NCI-H1930 (cell line): ENCODE measurements at regions not wholly inside any gene's neighbourhood (a gene's known extent, or its start where the extent isn't known, plus 50 kb on each side); places are given as distances from the start of the nearest gene placed in this dataset.
"Not testable (repeated sequence)": the region's sequence is repeated elsewhere in the genome, so short reads cannot be mapped to it uniquely, and the experiment has no call there.

ENCODE experiments used
- DNase-seq, 2 experiments: peaks; one replicate each; lab custom pipeline; 2025; lab: John Stamatoyannopoulos, UW

DNA sequence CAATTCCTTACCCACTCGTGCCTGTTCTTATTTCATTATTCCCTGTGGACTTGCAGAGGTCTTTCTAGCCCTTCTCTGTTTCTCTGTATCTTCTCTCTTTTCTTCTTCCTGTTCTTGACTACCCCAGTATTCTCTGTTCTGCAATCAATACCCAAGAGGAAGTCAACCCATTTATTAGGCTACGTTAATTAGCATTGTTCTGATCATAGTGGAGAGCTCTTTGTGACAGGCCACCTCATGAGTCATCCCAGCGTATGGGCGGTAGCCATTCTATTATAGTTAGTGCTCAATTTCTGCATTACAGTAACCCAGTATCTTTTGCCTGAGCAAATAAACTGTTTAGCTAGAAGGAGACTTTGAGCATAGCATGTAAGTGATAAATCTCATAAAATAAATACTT lies 259.5 kb upstream of the GRM7 start:
- no peak for DNase-seq

DNA sequence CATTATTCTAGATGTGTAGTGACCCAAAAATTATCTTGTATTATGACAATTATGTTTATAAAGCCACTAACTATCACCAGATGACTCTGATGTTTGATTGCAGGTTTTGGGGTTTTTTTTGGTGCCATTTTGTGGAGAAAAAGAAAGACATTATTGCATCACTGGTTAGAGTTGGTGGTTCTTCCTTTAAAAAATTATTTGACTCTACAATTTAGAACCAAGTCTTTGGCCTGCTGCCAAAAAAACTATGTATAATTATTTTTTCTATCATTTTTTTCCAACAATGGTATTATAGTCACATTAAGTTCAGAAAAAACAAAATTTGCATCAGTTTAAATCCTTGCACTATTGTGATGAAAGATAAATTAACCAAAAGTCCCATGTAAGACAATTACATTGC lies 258.6 kb upstream of the GRM7 start:
- DNase-seq = no peak

DNA sequence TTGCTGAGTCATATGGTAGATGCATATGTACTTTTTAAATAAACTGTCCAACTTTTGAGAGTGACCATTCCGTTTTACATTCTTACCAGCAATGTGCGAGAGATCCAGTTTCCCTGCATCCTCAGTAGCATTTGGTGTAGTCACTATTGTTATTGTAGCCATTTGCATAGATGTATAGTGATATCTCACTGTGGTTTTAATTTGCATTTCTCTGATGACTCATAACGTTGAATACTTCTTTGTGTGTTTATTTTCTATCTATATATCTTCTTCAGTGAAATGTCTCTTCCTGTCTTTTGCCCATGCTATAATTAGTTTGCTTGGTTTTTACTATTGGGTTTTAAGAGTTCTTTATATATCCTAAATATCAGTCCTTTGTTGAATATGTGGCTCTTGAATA lies 255.7 kb upstream of the GRM7 start:
- DNase-seq = no peak

DNA sequence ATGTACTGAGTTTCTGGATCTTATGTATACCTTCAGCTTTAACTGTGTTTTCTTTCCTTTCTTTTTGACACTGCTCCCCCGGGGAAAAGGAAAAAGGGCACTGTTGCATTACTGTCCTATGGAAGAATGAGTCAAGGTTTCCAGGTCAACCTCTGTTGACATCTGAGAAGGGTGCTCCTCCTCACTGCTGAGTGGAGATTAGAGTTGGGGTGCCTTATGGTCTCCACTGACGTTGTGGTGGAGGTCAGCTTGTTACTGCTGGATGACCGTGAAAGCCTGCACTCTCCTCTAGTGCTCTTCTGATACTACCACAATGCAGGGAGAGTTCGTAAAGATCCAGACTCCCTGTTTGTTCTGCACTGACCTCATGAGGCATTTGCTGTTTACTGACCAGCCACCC lies 252.1 kb upstream of the GRM7 start:
- DNase-seq = no peak

DNA sequence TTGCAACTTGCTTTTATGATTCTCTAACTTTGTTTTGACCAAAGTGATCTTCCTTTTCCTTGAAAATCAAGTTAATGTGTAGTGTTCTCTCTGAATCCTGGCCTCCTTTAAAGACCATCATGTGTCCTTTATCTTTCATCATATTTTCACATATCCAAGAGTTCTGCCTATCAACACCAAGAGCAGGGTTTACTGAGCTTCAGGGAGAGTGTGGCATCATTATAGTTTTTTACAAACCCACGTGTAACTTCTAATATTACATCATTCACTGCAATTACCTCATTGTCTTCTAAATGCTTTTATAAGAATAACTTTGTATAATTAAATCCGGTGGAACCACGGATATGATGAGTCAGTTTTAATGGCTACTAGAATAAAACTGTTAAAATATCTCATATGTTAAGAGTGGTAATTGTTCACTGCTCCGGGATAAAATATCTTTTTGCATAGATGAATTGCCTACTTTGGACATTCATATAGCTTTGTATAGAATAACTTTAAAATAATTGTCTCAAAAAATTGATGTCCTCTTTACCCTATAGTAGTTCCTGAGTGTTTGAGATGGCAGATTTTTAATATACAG lies 248.8 kb upstream of the GRM7 start:
- DNase-seq = no peak

DNA sequence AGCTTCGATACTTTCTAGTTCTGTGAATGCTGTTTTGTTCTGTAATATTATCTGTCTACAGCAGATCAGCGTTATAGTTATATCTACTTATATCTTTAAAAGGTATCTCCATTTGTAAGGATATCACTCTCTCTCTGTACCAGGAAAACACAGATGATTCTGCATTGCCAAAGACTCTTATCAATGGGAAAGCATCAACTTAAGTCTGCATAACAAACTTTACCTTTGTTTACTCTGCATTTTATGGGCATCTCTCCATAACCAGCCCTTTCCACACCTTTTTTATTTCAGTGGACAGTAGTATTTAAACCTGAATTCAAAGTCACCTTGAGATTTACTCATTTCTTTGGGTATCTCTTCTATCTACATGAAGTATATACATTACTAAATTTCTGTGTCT lies 238.7 kb upstream of the GRM7 start:
- no peak for DNase-seq

DNA sequence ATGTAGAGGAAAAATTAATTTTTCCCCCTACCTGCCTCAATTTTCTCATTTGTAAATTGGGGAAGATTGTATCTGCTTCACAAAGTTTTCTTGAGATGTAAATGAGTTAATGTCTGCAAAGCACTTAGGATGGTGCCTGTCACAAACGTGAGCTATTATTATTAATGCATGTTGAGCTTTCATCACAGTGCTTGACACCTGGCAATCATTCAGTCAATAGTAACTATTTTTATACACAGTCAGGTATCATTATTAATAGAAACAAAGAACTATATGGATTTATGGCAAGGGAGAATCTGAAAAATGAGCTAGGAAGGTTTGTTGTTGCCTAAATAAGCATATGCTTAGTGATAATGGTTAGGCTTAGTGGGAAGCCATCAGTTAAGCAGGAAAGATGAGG lies 238.2 kb upstream of the GRM7 start:
- DNase-seq = no peak

DNA sequence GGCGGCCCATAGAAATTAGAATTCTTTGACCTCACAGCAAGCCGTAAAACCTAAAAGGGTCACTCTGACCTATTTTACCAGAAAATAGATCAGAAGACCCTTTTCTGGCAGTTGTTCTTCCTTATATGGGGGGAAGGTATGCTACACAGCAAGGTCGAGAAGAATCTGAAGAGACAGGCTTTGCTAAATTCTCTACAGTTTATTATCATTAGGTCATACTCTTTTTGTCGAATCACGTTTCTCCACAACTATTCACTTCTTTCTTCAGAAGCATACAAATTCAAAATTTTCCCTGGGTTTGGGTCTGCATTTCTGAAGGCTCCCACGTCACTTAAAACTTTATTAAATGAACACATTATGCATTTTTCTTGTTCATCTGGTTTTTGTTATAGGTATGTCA lies 229.5 kb upstream of the GRM7 start:
- no peak for DNase-seq

DNA sequence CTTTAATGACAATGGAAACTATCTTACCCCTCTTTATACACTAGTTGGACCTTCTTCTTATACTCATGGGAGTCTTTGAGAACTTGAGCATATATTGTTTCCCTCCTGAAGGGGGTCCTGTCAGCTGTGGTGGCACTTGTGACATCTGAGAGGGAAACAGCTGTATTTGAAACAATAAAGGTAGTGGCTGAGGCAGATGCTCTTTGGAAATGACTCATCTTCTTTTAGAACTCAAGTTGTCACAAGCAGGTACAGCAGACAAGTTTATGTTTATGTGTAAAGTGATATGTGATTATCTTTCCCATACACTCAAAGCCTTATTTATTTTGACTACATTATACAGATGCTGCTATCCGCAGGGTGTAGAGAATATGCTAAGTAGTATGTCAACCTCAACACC lies 220.0 kb upstream of the GRM7 start:
- DNase-seq = no peak

DNA sequence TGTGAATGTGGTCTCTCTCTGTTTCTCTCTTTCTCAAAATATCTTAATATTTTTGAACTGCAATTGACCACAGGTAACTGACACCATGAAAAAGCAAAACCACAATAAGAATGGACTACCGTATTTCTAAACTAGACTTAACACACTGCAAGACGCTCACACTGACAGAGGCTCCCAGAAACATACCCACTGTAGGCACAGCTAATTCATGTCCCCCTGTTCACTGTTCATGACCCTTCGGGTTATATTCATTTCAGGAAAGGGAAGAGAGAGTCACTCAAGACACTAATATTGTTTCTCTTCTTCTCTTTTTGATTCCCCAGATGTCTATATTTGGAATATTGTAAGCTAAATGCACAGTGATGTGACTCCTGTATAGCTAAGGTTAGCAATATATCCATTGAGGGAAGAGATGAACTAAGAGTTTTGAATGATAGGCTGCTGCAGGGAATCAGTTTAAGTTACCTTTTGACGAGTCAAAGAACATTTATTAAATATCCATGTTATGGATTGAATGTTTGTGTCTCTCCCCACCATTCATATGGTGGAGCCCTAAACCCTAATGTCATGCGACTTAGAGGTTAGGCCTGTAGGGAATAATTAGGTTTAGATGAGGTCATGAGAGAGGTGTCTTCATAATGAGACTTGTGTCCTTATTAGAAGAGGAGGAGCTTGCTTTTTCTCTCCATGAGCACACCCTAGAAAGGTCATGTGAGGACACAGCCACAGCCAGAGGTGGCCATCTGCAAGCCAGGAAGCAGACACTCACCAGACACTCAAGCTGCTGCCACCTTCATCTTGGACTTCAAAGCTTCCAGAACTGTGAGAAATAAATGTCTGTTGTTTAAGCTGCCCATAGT lies 216.6 kb upstream of the GRM7 start:
- no peak for DNase-seq

DNA sequence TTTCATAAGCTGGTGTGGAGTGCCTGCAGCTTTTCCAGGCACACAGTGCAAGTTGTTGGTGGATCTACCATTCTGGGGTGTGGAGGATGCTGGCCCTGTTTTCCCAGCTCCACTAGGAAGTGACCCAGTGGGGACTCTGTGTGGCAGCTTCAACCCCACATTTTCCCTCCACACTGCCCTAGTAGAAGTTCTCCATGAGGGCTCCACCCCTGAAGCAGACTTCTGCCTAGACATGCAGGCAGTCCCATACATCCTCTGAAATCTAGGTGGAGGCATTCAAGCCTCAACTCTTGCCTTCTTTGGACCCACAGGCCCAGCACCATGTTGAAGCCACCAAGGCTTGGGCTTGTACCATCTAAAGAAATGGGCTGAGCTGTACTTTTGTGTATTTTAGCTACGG lies 206.2 kb upstream of the GRM7 start:
- no peak for DNase-seq

DNA sequence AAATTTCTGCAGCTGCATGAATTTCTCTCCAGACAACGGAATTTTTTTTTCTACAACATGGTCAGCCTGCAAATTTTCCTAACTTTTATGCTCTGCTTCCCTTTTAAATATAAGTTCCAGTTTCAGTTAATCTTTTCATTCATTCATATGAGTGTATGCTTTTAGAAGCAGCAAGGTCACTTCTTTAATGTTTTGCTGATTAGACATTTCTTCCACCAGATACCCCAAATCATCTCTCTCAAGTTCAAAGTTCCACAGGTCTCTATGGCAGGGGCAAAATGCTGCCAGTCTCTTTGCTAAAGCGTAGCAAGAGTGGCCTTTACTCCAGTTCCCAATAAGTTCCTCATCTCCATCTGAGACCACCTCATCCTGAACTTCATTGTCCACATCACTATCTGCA lies 205.6 kb upstream of the GRM7 start:
- DNase-seq = no peak

DNA sequence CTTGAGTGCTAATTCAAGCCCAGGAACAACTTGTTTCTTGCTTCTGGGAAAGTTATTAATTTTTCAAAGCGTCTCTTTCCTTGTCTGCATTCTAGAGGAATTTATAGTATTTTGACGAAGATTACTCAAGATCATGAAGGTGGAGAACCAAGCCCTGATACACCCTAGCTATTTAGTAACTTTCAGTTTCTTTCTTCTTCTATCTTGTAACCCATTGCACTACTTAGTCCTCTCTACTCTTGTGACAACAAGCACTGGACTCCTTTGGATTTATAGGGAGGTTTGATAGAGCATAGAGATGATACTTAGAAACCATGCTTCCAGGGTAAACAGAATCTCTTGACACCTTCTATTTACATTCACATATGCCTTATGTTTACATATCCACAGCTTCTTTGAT lies 203.3 kb upstream of the GRM7 start:
- DNase-seq = no peak

DNA sequence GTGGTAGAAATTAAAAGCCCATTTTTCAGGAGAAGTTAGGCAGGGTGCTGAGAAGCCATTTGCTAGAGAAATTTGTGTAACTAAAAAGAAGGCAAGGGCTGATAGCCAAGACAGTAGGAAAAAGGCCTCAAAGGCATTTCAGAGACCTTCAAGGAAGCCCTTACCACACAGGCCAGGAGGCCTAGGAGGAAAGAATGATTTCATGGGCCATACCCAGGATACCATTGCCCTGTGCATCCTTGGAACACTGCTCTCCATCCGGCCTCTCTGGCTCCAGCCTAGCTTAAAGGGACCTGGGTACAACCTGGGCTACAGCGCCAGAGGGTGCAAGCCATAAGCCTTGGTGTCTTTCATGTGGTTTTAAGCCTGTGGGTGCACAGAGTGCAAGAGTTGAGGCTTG lies 193.6 kb upstream of the GRM7 start:
- DNase-seq = no peak

DNA sequence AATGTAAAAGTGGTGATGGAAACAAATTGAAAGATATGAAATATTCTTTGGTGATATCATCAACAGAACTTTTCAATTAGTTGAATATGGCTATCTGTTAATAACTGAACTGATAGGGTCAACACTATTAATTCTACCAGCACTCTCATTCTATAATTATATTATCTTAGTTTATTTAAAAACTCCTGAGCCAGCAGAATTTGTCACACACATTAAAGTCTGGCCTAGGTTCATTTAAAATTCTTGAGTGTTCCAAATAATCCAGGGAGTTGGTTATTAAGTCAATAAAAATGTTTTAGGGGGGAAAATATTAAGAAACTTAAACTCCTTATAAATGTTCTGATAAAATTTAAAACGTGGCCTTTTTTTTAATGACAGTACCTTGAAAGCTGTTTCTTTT lies 189.6 kb upstream of the GRM7 start:
- DNase-seq = no peak

DNA sequence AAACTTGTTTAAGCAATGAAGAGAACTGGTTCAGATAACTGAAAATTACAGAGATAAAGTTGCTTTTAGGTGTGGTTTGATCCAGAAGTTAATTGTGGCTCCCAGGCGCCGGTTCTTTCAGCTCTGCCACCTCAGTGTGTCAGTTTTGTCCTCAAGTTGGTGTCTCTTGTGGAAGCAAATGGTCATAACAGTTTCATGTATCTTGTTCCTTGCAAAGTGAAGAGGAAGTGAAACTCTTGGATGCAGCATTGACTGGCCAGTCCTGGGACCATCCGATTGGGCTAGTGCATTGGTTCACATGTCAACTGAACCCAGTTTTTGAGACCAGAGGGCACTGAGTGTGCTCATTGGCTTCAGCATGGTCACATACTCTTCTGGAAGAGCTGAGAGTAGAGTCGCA lies 181.4 kb upstream of the GRM7 start:
- no peak for DNase-seq

DNA sequence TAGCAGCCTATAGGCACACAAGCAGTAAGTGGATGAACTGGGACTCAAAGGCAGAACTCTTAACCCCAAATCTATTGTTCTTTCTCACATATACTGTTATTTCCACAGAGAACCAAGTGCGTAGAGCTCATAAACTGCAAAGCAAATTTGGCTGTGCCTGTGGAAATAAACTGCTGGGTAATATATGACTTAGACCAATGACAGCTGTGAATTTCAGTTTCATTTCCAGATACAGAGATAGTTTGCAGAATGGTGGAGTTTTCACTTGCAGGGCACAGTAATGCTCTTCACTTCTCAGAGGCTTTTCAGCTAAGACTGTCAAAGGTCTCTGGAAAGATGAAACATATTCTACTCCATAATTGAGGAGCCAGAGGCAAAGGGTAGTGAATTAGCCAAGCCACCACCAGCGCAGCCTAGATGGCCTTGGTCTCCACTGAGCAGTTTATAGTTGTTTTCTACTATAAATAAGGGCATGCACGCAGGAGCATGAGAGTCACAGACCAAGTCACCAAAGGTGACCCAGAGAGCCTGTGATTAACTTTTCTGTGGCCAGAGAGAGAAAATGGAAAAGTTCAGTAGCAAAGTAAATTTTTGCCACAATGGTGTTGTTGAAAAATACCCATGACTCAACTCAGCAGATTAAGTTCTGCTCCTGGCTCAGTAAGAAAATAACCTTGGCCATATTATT lies 180.7 kb upstream of the GRM7 start:
- DNase-seq = no peak

DNA sequence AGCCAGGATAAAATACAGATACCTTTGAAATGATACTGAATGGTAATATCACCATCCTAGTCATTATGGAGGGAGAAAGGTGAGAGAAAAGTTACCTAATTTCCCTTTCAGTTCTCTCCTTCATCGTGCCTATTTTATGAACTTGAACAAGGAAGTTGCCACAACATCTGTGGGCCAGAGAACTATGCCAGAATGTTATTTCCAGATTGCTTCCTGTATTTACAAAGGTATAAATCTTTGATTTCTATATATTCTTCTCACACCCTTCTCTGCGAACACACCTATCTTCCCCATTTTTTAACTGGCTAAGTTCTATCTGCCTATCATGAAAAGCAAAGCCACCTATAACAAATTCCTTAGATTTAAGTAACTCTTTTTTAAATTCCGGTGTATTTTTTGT lies 163.6 kb upstream of the GRM7 start:
- DNase-seq = no peak

DNA sequence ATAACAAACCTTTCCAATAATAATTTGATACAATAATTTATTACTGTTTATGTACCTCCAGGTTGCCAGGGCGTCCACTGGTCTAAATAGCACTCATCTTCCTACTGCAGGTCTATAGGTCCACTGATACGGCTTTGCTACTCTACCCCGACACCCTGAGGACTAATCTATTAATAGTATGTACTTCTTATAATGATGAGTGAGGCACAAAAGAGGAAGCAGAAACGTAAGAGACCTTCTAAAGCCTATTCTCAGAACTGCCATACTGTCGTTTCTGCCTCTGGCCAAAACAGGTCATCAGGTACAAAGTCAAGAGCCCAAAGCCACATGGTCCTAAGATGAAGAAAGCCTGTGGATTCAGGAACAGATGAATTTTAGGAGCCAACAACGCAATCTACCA lies 163.2 kb upstream of the GRM7 start:
- no peak for DNase-seq

DNA sequence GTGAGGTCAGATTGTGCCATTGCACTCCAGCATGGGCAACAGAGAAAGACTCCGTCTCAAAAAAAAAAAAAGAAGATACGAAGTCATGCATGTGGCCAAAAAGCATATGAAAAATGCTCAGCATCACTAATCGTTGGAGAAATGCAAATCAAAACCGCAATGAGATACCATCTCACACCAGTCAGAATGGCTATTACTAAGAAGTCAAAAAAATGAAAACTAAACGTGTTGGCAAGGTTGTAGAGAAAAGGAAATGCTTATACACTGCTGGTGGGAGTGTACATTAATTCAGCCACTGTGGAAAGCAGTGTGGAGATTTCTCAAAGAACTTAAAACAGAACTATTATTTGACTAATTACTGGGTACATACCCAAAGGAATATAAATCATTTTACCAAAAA lies 156.1 kb upstream of the GRM7 start:
- not testable (repeated sequence) for DNase-seq

DNA sequence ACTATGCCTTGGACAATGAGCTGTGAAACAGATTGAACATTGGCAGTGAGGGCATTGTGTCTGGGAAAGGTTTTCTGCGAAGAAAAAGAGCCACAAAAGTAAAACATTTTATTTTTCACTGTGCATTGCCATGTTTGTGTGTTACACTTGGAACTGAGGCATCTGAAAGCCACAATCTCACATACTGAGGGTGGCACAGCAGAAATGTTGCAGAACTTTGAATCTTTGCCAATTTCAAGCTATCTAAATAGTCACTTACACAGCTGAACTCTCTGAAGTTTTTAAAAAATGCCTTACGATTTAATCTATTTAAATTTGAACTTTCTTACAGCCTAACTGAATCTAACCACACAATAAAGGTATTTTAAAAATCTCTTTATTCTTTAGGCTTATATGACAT lies 154.1 kb upstream of the GRM7 start:
- DNase-seq = no peak

DNA sequence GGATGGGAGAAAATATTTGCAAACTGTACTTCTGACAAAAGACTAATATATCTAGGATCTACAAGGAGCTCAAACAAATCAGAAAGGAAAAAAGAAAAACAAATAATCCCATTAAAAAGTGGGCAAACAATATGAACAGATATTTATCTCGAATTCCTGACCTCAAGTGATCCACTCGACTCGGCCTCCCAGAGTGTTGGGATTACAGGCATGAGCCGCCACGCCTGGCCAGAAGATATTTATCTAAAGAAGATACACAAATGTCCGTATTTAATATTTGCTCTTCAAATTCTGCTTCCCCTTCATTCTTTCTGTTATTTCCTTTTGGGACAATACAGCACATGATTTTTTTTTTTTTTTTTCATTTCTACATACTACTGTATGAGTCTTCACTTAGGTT lies 151.7 kb upstream of the GRM7 start:
- no peak for DNase-seq

DNA sequence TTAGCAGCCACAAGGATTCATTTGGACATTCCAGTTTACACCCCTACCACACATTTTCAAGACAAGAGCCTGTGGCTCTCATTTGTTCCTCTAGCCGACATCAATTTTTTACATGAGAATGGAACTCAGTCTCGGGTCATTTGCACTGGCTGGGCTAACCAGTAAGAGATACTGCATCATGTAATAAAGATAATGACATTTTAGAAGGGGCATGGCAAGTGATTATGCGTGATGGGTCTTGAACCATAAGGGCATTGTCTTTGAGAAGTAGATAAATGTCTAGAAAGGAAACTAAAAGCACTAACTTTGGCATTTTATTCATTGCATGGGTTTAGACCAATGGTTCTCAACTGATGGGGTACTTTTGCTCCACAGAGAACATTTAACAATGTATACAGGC lies 146.0 kb upstream of the GRM7 start:
- no peak for DNase-seq

DNA sequence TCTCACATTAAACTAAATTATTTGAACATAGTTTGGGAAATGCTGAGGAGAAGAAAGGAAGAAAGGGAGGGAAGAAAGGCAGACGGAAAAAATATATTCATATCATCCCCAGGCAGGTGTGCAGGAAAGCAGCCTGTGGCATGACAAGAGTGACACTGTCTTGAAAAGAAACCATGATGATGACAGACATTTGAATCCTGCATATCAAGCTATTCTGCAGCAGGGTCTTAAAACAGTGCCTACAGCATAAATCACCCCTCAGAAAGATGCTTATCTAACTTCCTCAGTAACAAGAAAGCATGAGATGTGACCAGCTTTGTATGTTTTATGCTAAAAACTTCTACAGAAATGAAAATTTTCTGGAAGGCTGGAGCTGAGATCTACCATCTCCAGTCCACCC lies 144.5 kb upstream of the GRM7 start:
- no peak for DNase-seq
